ENCODE measurements at regions not wholly inside any gene's neighbourhood (a gene's known extent, or its start where the extent isn't known, plus 50 kb on each side); places are given as distances from the start of the nearest gene placed in this dataset.

DNA sequence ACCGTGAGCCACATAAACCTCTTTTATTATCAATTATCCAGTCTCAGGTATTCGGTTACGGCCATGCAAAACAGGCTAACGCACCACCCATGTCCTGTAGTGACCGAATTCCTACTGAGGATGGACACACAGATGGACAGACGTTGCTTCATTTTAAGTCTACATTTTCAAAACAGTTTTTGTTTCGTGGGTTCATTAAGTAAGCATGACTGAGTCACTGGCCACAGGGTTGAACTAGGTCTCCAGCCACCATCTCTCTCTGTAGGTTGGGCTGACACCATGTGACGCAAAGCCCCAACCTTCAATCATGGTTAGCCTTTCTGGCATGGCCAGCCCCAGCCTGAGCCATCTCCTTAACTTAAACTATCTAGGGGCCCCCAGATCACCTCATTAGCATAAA is 110.0 kb upstream of the SLC22A23 start:
- ATAC-seq: no peak
- Mint-ChIP-seq H3K9me3 (no peaks in the 10 kb centered on the region; the same call in 2 of the 3 replicates), H3K36me3 (ENCODE audit: low read depth) (no peaks in the 10 kb centered on the region), H3K4me3 (no peak overlapping the region), H3K4me1 (peaks cover 13% of the 10 kb centered on the region), H3K27me3 (ENCODE audit: insufficient read depth, low read depth, poor library complexity) (peaks cover 3% of the 10 kb centered on the region), H3K27ac (no peak overlapping the region)
- TF ChIP-seq, protein P1, sequence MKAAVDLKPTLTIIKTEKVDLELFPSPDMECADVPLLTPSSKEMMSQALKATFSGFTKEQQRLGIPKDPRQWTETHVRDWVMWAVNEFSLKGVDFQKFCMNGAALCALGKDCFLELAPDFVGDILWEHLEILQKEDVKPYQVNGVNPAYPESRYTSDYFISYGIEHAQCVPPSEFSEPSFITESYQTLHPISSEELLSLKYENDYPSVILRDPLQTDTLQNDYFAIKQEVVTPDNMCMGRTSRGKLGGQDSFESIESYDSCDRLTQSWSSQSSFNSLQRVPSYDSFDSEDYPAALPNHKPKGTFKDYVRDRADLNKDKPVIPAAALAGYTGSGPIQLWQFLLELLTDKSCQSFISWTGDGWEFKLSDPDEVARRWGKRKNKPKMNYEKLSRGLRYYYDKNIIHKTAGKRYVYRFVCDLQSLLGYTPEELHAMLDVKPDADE (IDR thresholded peaks at IDR 0.05): no peak
- TF ChIP-seq POLR2AphosphoS5 (IDR thresholded peaks at IDR 0.05; ENCODE audit: low read depth) (no peak), ZNF331 (CRISPR knock-in tag; IDR thresholded peaks at IDR 0.05; ENCODE audit: low read depth) (no peak), JUNB (IDR thresholded peaks at IDR 0.05; ENCODE audit: unreplicated experiment) (no peak), CREB1 (CRISPR knock-in tag; IDR thresholded peaks at IDR 0.05; ENCODE audit: low read depth) (no peak), NANOG (IDR thresholded peaks at IDR 0.05; ENCODE audit: borderline replicate concordance) (no peak), ZNF462 (CRISPR knock-in tag; IDR thresholded peaks at IDR 0.05) (no peak), REST (IDR thresholded peaks at IDR 0.05; ENCODE audit: unreplicated experiment) (no peak), EZH2 (IDR thresholded peaks at IDR 0.05; ENCODE audit: low read depth, unreplicated experiment) (no peak), ZNF114 (CRISPR knock-in tag; IDR thresholded peaks at IDR 0.05) (no peak), EZH2phosphoT487 (IDR thresholded peaks at IDR 0.05; ENCODE audit: unreplicated experiment) (no peak), CTCF (conservative IDR thresholded peaks at IDR 0.05; ENCODE audit: low read depth in 2 of 2) (no peak), STAT1 (IDR thresholded peaks at IDR 0.05; ENCODE audit: unreplicated experiment) (no peak)
- Histone ChIP-seq H3K4me3 (no peak overlapping the region), H2AFZ (0 out of 2 replicates have a peak overlapping the region, but pooled peaks have one; percentile 7), H3K27ac (ENCODE audit: low read depth) (no peak overlapping the region), H3K4me1 (ENCODE audit: insufficient read depth) (no peaks in the 10 kb centered on the region), H3K36me3 (ENCODE audit: insufficient read depth) (no peaks in the 10 kb centered on the region), H3F3A (replicated peaks; ENCODE audit: low read depth) (no peaks in the 10 kb centered on the region), H3K4me2 (no peak overlapping the region), H3K79me2 (replicated peaks; ENCODE audit: insufficient read depth) (no peaks in the 10 kb centered on the region), H3K9me2 (ENCODE audit: insufficient read depth) (no peaks in the 10 kb centered on the region), H4K20me1 (replicated peaks; ENCODE audit: insufficient read depth) (no peaks in the 10 kb centered on the region), H3K27me3 (ENCODE audit: insufficient read depth) (no peaks in the 10 kb centered on the region)
- no peak for DNase-seq (ENCODE audit: low spot score)
